ENCODE measurements at regions not wholly inside any gene's neighbourhood (a gene's known extent, or its start where the extent isn't known, plus 50 kb on each side); places are given as distances from the start of the nearest gene placed in this dataset.
"Not testable (repeated sequence)": the region's sequence is repeated elsewhere in the genome, so short reads cannot be mapped to it uniquely, and the experiment has no call there.

- H3K4me3 ChIP-seq, result no peak overlapping the region
- TF ChIP-seq POLR2A (IDR thresholded peaks at IDR 0.05) (no peak), CTCF (IDR thresholded peaks at IDR 0.05) (no peak)
- ATAC-seq, result no peak
- no peak for DNase-seq
- WGBS (ENCODE audit: insufficient coverage, low coverage, low lambda C conversion rate, missing lambda C conversion rate), result 72% methylated on average over 5 of the region's 7 CpGs
- intact Hi-C loops (cut with DNase I), result no loop called here
- no peaks in the 10 kb centered on the region for H3K27me3 ChIP-seq
- no peak overlapping the region for H3K27ac ChIP-seq
- no peaks in the 10 kb centered on the region for H3K36me3 ChIP-seq
- H3K4me1 ChIP-seq, result no peaks in the 10 kb centered on the region
- H3K9me3 ChIP-seq, result no peaks in the 10 kb centered on the region
Measured at GRCh38 chr7:68247126-68247525, 1250.5 kb downstream of the TYW1 start.

GRCh38 chr7:68247571-68247970, 1250.9 kb downstream of the TYW1 start:
- ATAC-seq, result no peak
- no peak overlapping the region for H3K27ac ChIP-seq
- no peaks in the 10 kb centered on the region for H3K27me3 ChIP-seq
- no peak for DNase-seq
- intact Hi-C loops (cut with DNase I), result no loop called here
- H3K9me3 ChIP-seq, result no peaks in the 10 kb centered on the region
- H3K36me3 ChIP-seq, result no peaks in the 10 kb centered on the region
- 8% methylated on average over 2 of the region's 2 CpGs for WGBS (ENCODE audit: insufficient coverage, low coverage, low lambda C conversion rate, missing lambda C conversion rate)
- no peaks in the 10 kb centered on the region for H3K4me1 ChIP-seq
- TF ChIP-seq CTCF (IDR thresholded peaks at IDR 0.05) (no peak), POLR2A (IDR thresholded peaks at IDR 0.05) (no peak)
- H3K4me3 ChIP-seq, result no peak overlapping the region

- intact Hi-C loops (cut with DNase I), result no loop called here
- no peak overlapping the region for H3K4me3 ChIP-seq
- TF ChIP-seq CTCF (IDR thresholded peaks at IDR 0.05) (no peak), POLR2A (IDR thresholded peaks at IDR 0.05) (no peak)
- no peaks in the 10 kb centered on the region for H3K36me3 ChIP-seq
- ATAC-seq, result no peak
- no peaks in the 10 kb centered on the region for H3K4me1 ChIP-seq
- H3K9me3 ChIP-seq, result no peaks in the 10 kb centered on the region
- no peak overlapping the region for H3K27ac ChIP-seq
- no peak for DNase-seq
- H3K27me3 ChIP-seq, result no peaks in the 10 kb centered on the region
Measured at GRCh38 chr7:68248973-68249372, 1252.3 kb downstream of the TYW1 start.

- Histone ChIP-seq H3K4me1 (no peaks in the 10 kb centered on the region), H3K27me3 (no peaks in the 10 kb centered on the region), H3K27ac (no peak overlapping the region), H3K9me3 (no peaks in the 10 kb centered on the region), H3K4me3 (no peak overlapping the region), H3K36me3 (no peaks in the 10 kb centered on the region)
- intact Hi-C loops (cut with DNase I), result no loop called here
- ATAC-seq (no peak), DNase-seq (no peak)
- no peak for TF ChIP-seq POLR2A (IDR thresholded peaks at IDR 0.05)
- no peak for TF ChIP-seq CTCF (IDR thresholded peaks at IDR 0.05)
- WGBS (ENCODE audit: insufficient coverage, low coverage, low lambda C conversion rate, missing lambda C conversion rate), result 33% methylated on average over 1 of the region's 1 CpG
Measured at GRCh38 chr7:68249611-68250010, 1253.0 kb downstream of the TYW1 start.

- TF ChIP-seq POLR2A (IDR thresholded peaks at IDR 0.05) (no peak), CTCF (IDR thresholded peaks at IDR 0.05) (no peak)
- ATAC-seq (no peak), DNase-seq (no peak)
- H3K4me3 ChIP-seq, result no peak overlapping the region
- H3K27me3 ChIP-seq, result no peaks in the 10 kb centered on the region
- intact Hi-C loops (cut with DNase I), result no loop called here
- no peaks in the 10 kb centered on the region for H3K36me3 ChIP-seq
- 70% methylated on average over 2 of the region's 4 CpGs for WGBS (ENCODE audit: insufficient coverage, low coverage, low lambda C conversion rate, missing lambda C conversion rate)
- H3K4me1 ChIP-seq, result no peaks in the 10 kb centered on the region
- H3K9me3 ChIP-seq, result no peaks in the 10 kb centered on the region
- H3K27ac ChIP-seq, result no peak overlapping the region
Measured at GRCh38 chr7:68250143-68250542, 1253.5 kb downstream of the TYW1 start.

GRCh38 chr7:68254815-68255214, 1258.2 kb downstream of the TYW1 start:
- WGBS (ENCODE audit: insufficient coverage, low coverage, low lambda C conversion rate, missing lambda C conversion rate), result 16% methylated on average over 1 of the region's 1 CpG
- H3K27me3 ChIP-seq; ATAC-seq; H3K4me1 ChIP-seq; H3K36me3 ChIP-seq; H3K27ac ChIP-seq; H3K9me3 ChIP-seq; H3K4me3 ChIP-seq; intact Hi-C loops (cut with DNase I); DNase-seq: not testable (repeated sequence)
